ENCODE measurements at regions not wholly inside any gene's neighbourhood (a gene's known extent, or its start where the extent isn't known, plus 50 kb on each side); places are given as distances from the start of the nearest gene placed in this dataset.

DNA sequence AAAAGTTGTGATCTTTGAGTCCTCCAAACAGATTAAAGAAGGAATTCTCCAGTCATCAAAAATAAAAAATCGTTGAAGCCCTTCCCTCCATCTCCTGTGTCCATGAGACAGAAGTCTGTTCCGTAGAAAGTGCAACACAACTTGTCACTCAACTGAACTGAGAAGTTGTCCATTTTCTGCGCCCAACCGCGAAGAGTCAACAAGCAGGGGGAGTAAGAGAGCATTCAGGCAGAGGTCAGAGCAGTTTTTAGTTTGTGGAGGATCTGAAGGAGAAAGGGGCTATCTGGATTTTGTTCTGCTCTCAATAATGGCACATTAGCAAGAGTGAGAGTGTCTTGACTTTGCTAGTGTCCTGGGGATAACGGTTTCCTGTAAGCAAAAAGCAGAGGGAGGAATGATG lies 303.9 kb downstream of the ICE1 start:
- TF ChIP-seq, protein P1, sequence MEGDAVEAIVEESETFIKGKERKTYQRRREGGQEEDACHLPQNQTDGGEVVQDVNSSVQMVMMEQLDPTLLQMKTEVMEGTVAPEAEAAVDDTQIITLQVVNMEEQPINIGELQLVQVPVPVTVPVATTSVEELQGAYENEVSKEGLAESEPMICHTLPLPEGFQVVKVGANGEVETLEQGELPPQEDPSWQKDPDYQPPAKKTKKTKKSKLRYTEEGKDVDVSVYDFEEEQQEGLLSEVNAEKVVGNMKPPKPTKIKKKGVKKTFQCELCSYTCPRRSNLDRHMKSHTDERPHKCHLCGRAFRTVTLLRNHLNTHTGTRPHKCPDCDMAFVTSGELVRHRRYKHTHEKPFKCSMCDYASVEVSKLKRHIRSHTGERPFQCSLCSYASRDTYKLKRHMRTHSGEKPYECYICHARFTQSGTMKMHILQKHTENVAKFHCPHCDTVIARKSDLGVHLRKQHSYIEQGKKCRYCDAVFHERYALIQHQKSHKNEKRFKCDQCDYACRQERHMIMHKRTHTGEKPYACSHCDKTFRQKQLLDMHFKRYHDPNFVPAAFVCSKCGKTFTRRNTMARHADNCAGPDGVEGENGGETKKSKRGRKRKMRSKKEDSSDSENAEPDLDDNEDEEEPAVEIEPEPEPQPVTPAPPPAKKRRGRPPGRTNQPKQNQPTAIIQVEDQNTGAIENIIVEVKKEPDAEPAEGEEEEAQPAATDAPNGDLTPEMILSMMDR (conservative IDR thresholded peaks at IDR 0.05; ENCODE audit: low read depth, low read length) = no peak
- no peak for TF ChIP-seq EZH2 (IDR thresholded peaks at IDR 0.05; ENCODE audit: borderline replicate concordance, low read depth, low read length, poor library complexity, severe bottlenecking)
